Gastroesophageal sphincter (tissue), 3 donors: ENCODE measurements at regions not wholly inside any gene's neighbourhood (a gene's known extent, or its start where the extent isn't known, plus 50 kb on each side); places are given as distances from the start of the nearest gene placed in this dataset.

Experiments
- POLR2AphosphoS5 ChIP-seq: sonication (generic); formaldehyde crosslinking; IDR thresholded peaks from one replicate; pipeline ENCODE4 v1.6.1; 2017; ENCODE audit warnings: antibody characterized with exemption
- TF ChIP-seq, protein P1 (sequence below), 4 experiments: fragments of 200-600 bp in 2 of 4; fragments of 450-650 bp in 2 of 4; sonication (generic) in 1 of 4; IDR thresholded peaks; one replicate each; pipeline ENCODE4 v1.5.1; 2017 to 2019; ENCODE audit warnings: antibody characterized with exemption in 4 of 4, mild to moderate bottlenecking in 2 of 4, moderate library complexity in 2 of 4

GRCh38 chr11:104699981-104700380 is 198.3 kb downstream of the CASP12 start:
- TF ChIP-seq, protein P1, sequence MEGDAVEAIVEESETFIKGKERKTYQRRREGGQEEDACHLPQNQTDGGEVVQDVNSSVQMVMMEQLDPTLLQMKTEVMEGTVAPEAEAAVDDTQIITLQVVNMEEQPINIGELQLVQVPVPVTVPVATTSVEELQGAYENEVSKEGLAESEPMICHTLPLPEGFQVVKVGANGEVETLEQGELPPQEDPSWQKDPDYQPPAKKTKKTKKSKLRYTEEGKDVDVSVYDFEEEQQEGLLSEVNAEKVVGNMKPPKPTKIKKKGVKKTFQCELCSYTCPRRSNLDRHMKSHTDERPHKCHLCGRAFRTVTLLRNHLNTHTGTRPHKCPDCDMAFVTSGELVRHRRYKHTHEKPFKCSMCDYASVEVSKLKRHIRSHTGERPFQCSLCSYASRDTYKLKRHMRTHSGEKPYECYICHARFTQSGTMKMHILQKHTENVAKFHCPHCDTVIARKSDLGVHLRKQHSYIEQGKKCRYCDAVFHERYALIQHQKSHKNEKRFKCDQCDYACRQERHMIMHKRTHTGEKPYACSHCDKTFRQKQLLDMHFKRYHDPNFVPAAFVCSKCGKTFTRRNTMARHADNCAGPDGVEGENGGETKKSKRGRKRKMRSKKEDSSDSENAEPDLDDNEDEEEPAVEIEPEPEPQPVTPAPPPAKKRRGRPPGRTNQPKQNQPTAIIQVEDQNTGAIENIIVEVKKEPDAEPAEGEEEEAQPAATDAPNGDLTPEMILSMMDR (IDR thresholded peaks at IDR 0.05): no peak
- TF ChIP-seq POLR2AphosphoS5: no peak
